Left cardiac atrium (tissue), 4 donors: ENCODE measurements at regions not wholly inside any gene's neighbourhood (a gene's known extent, or its start where the extent isn't known, plus 50 kb on each side); places are given as distances from the start of the nearest gene placed in this dataset.

ENCODE experiments used
- ATAC-seq, 2 donors: fragments of 200-7000 bp; cut with Tn5 transposase; one replicate each; pipeline ENCODE4 v1.9.1; 2020; ENCODE audit warnings: mild to moderate bottlenecking in 2 of 2, moderate library complexity in 2 of 2
- DNase-seq: peaks from one replicate; pipeline ENCODE4 v3.0.0-alpha.2; 2020
- intact Hi-C, 2 donors: fragments of 100-400 bp; cut with DNase I; formaldehyde crosslinking; loops; one replicate each; pipeline versions ENCODE4 v1.14.1 to v1.15.1; 2022 to 2023
- donor health status: DM: no; HTN: yes; CAD: no.
- donor health status: DM: no; HTN: yes; CAD: no; lungs with severe emphysema.
- donor health status: DM: yes; HTN: yes; CAD: no.
- donor health status: Dilated cardiomyopathy.

GRCh38 chr9:105968811-105969466, 274.6 kb downstream of the TMEM38B start:
- ATAC-seq = no peak
- intact Hi-C loops = no loop called here
- DNase-seq = no peak

DNA sequence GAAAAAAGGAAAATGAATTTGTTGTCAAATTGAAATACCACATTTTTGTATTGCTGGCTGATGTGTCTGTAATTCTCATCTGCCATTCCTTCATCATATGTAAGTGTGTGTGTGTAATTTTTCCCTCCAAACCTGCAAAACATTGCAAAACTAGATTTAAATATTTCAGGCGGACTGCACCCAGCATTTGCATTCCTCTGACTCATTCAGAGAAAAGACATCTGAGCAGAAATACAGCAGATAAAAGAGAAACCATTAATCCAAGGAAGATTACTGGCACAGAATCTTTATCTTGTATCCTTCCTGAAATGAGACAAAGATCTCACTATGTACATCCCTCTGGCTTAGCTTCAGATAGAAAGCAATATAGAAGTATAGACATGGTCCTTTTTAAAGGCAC, 275.3 kb downstream of the TMEM38B start:
- ATAC-seq = no peak
- intact Hi-C loops = no loop called here
- no peak for DNase-seq

GRCh38 chr9:105971986-105972385, 277.6 kb downstream of the TMEM38B start:
- no peak for DNase-seq
- no peak for ATAC-seq
- intact Hi-C loops = no loop called here

DNA sequence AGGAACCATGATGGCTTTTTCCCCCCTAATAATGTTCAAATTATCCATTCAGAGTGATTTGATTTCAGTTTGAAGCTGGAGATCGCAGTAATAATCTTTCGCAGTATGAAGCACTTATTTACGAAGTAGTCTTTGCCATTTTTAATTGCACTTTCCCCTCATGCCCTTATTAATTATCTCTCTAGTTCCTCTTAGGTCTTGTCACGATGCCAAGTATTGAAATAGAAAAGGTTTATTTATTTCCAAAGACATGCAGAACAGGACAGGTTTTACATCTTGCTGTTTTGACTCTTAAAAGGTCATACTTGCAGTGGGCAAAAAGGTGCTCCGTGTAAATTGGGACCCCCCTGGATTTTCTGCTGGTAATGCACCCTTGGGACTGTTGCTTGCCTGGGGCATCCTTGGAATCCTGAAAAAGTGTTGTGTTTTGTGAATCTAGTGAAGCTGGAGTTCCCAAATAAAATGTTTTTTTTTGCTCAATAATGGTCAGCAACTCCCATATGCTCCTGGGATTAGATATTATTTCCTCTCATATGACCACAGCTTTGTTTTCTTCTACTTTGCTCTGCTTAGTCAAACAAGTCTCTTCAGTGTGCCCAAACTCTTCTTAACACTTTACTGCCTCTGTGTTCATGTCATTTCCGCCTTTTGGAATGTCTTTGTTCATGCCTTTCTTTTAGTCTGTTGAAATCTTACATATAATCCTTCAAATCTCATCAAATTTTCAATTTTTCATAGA, 278.3 kb downstream of the TMEM38B start:
- ATAC-seq (no peak), DNase-seq (no peak)
- intact Hi-C loops = no loop called here

GRCh38 chr9:105973951-105974351, 279.6 kb downstream of the TMEM38B start:
- DNase-seq (no peak), ATAC-seq (peak; percentile 23 to 41)
- intact Hi-C loops = no loop called here

DNA sequence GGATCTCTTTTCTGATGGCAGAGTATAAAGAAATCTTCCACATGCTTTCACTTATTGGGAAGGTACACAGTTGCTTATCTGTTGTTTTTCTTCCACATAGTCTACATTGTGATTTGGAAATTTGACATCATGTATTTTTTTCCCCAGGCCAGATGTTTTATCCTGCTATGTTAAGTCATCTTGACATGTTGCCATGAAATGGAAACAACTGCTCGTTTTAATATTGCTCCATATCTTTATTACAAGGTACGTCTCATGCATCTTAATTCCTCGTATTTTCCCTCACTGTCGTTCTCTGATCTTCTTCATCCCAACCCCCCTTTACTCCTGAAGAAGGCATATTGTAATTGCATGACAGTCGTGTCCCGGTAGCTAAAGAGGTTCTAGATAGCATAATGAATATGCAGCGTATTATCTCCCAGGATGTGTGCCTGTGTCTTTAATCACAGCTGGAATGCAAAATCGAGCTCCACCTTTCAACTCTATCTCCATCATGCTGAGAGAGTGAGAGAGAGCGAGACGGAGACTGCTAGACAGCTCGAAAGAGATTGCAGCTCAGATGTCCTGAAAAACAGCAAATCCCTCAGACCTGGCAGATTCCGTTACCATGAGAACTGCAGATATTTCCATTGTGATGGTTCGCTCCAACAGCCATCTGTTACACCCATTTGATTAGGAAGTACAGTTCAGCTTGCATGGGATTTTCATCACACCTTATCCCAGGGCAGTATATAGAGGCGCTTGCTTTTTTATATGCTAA, 281.7 kb downstream of the TMEM38B start:
- peak in 1 of 2 donors; percentile 42 for ATAC-seq
- intact Hi-C loops = no loop called here
- no peak for DNase-seq

GRCh38 chr9:105978336-105978735, 284.0 kb downstream of the TMEM38B start:
- no peak for ATAC-seq
- no peak for DNase-seq
- intact Hi-C loops = no loop called here

DNA sequence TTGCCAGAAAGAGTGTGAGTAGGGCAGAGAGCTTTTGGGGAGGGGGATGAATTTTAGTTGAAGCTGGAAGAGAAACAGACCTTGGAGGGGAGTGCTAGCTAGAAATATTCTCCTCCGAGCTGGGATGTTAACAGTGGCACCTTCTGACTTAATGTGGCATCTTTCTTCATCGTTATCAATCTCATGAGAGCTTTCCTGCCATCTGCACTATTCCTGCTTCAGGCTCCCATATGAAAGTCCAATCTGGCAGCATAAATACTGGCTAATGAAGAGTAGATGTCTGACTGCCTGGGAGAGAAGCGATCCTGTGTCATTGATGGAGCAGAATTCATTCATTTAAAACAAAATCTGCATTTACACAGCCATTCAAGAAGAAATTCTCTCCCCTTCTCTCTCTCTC, 284.5 kb downstream of the TMEM38B start:
- ATAC-seq (no peak), DNase-seq (no peak)
- intact Hi-C loops = no loop called here

DNA sequence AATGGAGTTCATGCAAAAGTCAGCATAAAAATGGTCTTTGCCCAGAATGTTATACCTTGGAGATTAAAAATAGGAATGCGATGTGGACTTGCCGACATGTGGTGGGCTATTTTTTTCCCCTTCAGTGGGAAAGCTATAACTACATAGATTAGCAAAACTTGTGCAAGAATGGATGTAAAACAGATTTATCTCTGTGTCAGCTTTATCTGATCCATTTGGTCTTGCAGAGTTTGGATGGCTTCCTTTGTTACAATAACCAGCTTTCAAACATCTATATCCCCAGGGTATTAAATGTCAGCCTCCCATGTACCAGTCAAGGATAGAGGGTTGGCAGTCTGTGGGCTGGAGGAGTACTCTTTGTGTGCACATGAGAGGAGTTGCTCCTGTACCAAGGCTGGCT, 284.9 kb downstream of the TMEM38B start:
- ATAC-seq (no peak), DNase-seq (no peak)
- intact Hi-C loops = no loop called here

- DNase-seq = no peak
- no peak for ATAC-seq
- intact Hi-C loops = no loop called here
These were observed 290.4 kb downstream of the TMEM38B start for GRCh38 chr9:105984714-105985113.

DNA sequence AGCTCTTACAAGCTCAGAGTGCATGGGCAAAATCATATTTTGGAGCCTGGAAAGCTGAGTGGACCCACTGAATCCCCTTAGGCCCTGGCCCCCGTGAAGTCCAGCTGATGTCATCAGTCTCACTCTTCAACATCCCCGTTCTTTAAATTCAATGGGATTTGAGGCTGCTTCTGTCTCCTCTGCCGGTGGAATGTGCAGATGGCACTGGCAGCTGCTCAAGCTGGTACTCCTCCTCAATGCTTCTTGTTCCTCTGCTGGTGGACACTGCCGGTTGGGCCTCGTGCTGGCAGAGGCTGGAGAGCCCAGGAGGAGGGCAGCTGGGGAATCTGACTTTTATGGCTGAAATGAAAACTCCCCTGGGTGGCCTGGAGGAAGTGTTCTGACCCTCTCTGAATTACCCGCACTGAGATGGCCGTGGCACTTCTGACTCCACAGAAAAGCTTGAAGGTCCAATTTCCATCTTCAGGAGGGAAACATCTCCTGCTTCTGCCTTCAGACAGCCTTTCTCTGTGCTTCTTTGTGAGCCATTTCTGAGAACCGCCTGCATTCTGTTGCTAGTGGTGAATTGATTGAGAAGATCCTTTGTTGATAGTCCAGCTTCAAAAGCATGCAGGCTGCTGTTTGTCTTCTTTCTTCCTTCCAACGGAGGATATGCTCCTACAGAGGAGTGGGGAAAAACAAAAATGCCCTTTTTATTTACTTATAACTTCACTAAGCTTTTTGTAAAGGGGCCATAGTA, 298.9 kb downstream of the TMEM38B start:
- DNase-seq (no peak), ATAC-seq (no peak)
- intact Hi-C loops = no loop called here

- intact Hi-C loops = no loop called here
- ATAC-seq = no peak
These were observed 299.8 kb downstream of the TMEM38B start for GRCh38 chr9:105993921-105994715.

GRCh38 chr9:105994970-105995369, 300.6 kb downstream of the TMEM38B start:
- intact Hi-C loops = no loop called here
- ATAC-seq = no peak
- no peak for DNase-seq

More at GRCh38 chr9:105993921-105994715, 299.8 kb downstream of the TMEM38B start:
- DNase-seq = no peak

GRCh38 chr9:106017198-106017740, 322.9 kb downstream of the TMEM38B start:
- intact Hi-C loops = no loop called here
- DNase-seq (no peak), ATAC-seq (no peak)

DNA sequence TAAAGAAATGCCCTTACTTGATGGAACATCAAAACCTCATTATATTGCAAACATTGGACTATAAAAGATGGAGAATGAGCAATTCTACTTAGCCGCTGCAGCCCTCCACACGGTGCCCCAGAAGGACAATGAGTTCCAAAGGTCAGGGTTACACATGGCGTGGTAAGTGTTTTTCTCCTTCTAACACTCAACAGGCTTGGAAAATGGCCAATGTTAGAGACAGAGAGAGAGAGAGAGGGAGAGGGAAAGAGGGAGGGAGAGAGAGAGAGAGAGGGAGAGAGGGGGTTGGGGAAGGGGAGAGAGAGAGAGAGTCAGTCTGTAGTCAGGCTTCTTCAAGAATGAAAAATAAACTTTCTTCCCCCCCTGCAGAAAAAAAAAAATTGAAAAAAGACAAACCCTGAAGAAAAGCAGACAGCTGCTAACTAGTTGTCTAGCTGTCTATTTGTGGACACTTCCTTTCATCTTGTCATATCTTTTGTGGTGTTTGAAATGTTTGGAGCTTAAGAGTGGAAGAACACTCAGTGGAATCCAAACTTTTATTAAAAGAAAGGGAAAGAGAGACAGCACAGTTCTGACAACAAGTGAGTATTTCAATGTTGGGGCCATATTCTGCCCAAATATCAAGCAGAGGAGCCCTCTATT, 324.8 kb downstream of the TMEM38B start:
- intact Hi-C loops = no loop called here
- DNase-seq (no peak), ATAC-seq (peak; percentile 83 to 94)

DNA sequence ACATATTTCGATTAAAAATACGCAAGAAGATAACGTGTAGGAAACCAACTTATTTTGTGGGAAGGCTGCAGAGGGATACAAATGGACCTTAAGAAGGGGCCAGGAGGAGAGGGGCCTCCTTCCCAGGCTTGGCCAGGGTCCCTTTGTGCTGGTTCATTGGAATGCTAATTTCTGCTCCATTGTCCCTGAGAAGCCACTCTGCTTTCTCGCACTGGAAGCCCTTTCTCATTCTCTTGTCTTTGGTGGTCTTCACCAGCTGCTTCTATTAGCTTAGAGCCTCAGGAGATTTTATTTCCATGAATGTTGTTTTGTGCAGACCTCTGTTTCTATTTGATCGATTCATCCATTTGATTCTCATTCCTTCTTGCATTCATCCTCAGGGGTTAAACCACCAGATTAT, 325.4 kb downstream of the TMEM38B start:
- no peak for DNase-seq
- intact Hi-C loops = no loop called here
- ATAC-seq = no peak

GRCh38 chr9:106020186-106020585, 325.8 kb downstream of the TMEM38B start:
- intact Hi-C loops = no loop called here
- ATAC-seq (no peak), DNase-seq (no peak)

DNA sequence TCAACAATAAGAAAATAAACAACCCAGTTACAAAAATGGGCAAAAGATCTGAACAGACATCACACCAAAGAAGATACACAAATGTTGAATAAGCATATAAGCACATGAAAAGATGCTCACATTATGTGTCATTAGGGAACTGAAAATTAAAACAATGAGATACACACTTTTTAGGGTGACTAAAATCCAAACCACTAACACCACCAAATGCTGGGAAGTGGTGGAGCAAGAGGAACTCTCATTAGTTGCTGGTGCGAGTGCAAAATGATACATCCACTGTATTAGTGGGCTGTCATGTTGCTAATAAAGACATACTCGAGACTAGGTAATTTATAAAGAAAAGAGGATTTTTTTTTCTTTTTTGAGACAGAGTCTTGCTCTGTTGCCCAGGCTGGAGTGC, 329.1 kb downstream of the TMEM38B start:
- ATAC-seq = no peak
- intact Hi-C loops = no loop called here
- no peak for DNase-seq
